ENCODE measurements at regions not wholly inside any gene's neighbourhood (a gene's known extent, or its start where the extent isn't known, plus 50 kb on each side); places are given as distances from the start of the nearest gene placed in this dataset.
"Not testable (repeated sequence)": the region's sequence is repeated elsewhere in the genome, so short reads cannot be mapped to it uniquely, and the experiment has no call there.

- peak; percentile 17 for DNase-seq
Observed at GRCh38 chr3:139202226-139202958, 141.4 kb upstream of the MRPS22 start.

DNA sequence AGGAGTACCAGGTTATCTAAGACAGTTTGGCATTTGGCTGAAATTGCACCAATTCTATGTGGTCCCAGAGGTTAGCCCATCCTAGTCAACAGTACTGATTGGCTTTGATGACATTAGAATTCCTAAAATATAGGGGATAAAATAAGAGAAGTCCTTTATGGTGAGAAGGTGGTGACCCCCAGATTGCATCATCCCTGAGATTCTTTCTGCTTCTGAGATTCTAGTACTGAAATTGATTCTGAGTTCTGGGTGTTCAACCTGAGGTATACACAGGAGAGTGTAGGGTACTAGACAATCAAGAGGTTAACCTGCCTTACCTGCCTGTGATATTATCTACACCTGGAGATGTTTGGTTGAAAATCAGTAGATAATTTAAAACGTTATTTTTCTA is 140.9 kb upstream of the MRPS22 start:
- DNase-seq = no peak

DNA sequence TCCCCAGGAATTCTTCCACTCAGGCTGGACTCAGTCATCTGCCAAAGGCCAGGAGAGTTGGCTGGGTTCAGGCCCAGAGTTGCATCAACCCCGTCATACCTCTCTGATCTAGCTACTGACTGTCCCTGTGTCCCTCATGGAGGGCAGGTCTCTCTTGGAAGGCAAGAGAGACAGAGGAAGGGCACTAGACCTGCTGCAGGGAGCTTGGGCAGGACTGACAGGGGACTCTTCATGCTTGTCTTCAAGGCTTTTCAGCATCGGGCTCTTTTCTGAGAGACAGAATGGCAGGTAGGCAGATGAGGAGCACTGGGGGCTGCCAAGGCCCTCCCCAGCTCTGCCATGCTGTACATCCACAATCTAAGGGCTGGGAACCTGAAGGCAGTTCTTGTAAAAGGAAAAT is 140.1 kb upstream of the MRPS22 start:
- no peak for DNase-seq

DNA sequence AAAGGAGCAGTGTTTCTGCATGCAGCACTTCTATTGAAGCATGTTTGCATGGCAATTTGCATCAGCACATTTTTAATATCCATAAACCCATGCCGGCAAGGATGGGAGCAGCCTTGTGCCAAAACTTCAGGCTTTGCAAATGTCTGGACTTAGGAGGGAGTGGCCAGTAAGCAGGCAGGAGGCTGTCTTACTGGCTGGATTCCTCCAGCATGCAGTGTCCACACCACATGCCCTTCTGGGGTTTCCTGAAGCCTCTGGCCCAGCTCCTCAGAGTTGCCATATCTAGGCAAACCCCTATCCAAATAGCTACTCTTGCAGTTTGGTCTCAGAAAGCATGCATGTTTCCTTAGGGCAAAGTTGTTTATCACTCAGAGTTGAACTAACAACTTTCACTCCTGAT is 139.1 kb upstream of the MRPS22 start:
- no peak for DNase-seq

- DNase-seq = no peak
Observed at GRCh38 chr3:139213936-139214335, 129.9 kb upstream of the MRPS22 start.

GRCh38 chr3:139216958-139217357 is 126.9 kb upstream of the MRPS22 start:
- no peak for DNase-seq

- no peak for DNase-seq
Observed at GRCh38 chr3:139217633-139218032, 126.2 kb upstream of the MRPS22 start.

DNA sequence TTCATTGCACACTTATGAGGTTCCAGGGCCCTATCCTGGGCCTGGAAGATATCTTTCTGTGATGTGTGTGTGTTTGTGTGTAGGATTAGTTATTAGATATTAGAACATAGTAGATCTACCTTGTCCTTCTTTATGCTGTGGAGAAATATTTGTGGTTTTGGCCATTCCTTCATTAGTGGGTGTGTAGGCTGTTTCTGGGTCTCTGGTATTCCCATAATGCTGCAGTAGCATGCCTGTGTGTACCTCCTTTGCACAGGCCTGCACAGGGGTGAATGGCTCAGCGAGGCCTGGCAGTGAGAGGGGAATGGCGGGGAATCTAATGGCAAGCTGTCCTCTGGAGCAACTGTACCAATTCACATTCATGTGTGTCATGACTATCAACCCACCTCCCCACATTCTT is 125.8 kb upstream of the MRPS22 start:
- no peak for DNase-seq

- no peak for DNase-seq
Observed at GRCh38 chr3:139219463-139219862, 124.4 kb upstream of the MRPS22 start.

DNA sequence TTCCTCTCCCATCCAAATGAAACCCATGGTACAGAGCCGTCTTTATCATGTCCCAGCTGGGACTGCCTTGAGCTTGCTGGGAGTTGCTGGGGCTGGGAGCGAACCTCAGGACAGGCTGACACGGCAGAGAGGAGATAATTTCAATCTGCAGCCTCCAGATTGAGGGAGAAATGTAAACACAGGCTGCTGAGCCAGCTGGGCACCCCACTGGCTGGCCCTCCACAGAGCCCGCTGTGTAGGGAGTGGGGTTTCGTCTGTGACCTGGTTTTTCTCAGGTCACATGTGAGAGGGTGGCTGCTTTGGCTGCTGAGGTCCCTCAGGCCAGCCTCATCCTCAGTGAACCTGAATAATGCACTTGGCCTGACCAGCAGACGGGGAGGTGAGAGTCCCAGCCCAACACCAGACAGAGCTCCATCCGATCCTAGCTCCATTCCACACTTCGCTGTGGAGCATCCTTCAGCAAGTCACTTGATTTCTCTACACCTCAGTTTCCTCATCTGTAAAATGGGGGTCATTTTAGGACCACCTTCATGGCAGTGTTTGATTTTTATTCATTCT is 121.6 kb upstream of the MRPS22 start:
- no peak for DNase-seq

DNA sequence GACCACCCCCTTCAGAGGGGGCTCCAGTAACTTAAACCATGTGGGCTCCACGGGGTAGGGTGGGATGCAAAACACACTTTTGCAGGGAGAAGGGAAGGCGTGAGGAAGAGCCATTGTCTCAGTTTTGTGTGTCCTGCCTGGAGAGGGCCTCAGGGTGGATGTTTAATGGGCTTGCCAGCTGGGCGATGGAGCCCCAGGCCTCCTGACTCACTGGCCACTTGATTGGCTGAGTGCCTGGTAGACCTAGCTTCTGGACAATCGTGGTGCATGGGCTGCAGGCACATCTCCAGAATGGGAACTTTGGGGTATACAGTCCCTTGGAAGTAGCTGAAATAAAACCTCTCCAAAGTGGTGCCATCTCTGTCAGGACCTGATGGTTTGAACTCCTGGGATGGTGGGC is 118.3 kb upstream of the MRPS22 start:
- no peak for DNase-seq

DNA sequence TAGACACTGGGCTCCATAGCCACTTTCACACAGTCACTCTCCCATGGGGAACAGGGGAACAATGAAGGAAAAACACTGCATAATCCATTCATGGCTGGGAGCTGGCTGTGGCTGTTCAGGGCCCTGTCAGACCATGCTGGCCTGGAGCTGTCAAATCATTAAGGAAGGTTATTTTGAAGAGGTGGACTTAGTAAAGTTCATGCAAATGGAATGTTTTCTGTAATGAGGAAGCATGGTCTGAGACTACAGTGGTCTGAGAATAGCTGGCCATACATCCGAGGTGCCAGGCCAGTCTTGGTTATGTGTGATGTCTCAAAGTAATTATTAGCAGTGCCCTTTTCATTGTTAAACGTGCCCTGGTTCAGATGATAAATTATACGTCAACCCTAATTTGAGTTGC is 117.1 kb upstream of the MRPS22 start:
- DNase-seq = no peak

- DNase-seq = no peak
Observed at GRCh38 chr3:139227165-139227564, 116.7 kb upstream of the MRPS22 start.

DNA sequence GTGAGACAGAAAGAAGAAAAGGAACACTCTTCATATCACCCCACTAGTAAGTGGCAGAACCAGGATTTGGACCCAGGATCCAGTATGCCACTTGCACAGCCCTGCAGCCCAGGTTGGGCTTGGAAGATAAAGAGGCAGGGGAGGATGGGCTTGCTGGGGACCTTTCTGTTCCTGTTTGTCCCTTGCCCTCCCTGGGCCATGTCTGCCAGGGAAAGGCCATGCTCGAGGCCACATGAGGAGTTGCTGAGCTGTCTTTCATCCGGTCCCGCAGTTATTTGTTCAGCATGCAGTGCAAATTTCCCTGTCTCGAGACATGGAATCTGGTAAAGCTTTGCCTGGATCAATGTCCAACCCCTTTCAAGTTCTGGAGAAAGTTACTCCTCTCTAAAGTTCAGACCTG is 116.0 kb upstream of the MRPS22 start:
- DNase-seq = no peak

GRCh38 chr3:139230391-139230790 is 113.4 kb upstream of the MRPS22 start:
- DNase-seq = no peak

DNA sequence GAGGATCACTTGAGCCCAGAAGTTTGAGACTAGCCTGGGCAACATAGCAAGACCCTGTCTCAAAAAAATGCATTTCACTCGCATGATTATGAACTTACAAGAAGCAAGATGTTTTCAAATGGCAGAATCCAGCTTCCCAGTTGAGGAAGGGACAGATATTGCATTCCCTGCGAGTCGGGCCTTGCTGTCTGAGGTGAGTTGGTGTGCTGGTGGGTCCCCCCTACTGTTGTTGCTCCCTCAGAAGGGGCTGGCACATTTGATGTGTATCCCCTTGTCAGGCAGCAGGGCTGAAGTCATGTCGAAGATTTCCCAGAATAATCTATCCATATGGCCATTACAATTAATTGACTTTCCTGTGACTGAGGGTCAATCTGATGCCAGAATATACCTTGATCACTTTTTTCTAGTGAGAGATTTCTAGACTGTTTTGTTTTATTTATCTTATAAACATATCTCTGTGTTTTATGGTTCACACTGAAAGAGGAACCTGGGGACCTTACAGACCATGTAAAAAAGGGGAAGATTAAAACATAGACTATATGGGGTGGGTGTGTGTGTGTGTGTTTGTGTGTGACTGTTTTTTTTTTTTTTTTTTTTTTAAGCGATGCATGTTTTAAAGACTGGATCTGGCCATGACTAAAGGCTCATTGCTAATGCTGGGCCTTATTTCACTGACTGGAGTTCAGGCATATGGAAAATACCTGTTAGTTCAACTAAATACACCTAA is 112.1 kb upstream of the MRPS22 start:
- DNase-seq = no peak

DNA sequence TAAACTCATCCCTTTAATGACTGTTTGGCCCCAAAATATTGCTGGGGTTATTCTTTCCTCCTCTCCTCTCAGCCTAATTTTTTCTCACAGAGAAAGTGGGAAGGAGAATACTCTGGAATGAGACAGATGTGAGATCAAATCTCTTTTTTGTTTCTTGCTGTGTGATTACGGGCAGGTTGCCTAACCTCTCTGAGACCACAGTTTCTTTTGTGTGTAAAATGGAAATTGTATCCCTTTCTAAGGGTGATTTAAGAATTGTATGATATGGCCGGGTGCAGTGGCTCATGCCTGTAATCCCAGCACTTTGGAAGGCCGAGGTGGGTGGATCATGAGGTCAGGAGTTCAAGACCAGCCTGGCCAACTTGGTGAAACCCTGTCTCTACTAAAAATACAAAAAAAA is 111.5 kb upstream of the MRPS22 start:
- DNase-seq = not testable (repeated sequence)

GRCh38 chr3:139234491-139234890 is 109.3 kb upstream of the MRPS22 start:
- DNase-seq = no peak

DNA sequence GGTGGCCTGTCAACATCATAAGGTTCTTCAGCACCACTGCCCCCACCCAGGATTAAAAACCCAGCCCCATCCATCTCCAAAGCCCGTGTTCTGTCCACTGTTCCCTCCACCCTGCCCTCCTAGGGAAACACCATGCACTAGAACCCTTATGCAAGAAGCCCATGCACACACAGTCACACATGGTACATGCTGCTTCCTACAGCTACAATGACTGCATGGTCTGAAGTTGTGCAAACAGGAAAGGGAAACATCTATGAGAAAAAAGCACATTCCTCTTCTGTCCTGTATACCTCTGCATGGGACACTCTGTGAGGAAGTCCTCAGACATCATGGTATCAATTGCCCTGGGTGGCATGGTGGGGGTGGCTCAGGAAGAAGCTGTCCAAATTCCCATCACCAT is 108.6 kb upstream of the MRPS22 start:
- DNase-seq = no peak

GRCh38 chr3:139236336-139236735 is 107.5 kb upstream of the MRPS22 start:
- DNase-seq = no peak

GRCh38 chr3:139238281-139239030 is 105.4 kb upstream of the MRPS22 start:
- DNase-seq = no peak

GRCh38 chr3:139239550-139239949 is 104.3 kb upstream of the MRPS22 start:
- no peak for DNase-seq

GRCh38 chr3:139241783-139242182 is 102.0 kb upstream of the MRPS22 start:
- DNase-seq = no peak

DNA sequence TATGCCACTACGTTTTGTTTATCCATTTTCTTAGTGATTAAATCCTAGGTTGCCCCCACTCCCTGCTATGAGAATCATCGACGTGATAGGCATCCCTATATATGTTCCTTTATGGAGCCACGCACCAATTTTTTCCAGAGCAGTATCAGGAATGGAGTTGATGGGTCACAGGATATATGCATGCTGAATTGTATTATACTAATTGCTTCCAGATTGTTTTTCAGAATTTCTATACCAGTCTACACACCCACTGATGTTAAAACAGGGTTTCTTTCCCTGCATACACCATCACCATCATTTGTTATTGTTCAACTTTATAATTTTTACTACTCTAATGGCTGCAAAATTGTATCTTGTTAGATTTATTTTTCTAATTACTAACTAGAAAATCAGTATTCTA is 100.1 kb upstream of the MRPS22 start:
- DNase-seq = no peak

All from activated CD4-positive, alpha-beta T cell treated with anti-CD3 and anti-CD28 coated beads for 48 hours (primary cell).